ENCODE measurements at regions not wholly inside any gene's neighbourhood (a gene's known extent, or its start where the extent isn't known, plus 50 kb on each side); places are given as distances from the start of the nearest gene placed in this dataset.

GRCh38 chr3:74752290-74752689, 137.8 kb upstream of the CNTN3 start:
- ATAC-seq (no peak), DNase-seq (no peak)
- peaks cover 12% of the 10 kb centered on the region for H3K9me3 Mint-ChIP-seq (ENCODE audit: insufficient read depth)
- POLR2A ChIA-PET = no interaction called here
- CTCF ChIA-PET = no interaction called here
- no peaks in the 10 kb centered on the region for H3K27me3 Mint-ChIP-seq (ENCODE audit: low read depth)
- H3K36me3 Mint-ChIP-seq (ENCODE audit: low read depth) = no peaks in the 10 kb centered on the region
- H3K4me3 Mint-ChIP-seq = no peak overlapping the region
- H3K4me1 Mint-ChIP-seq (ENCODE audit: low read depth) = no peaks in the 10 kb centered on the region
- no peak overlapping the region for H3K27ac Mint-ChIP-seq

- ChIA-PET CTCF (no interaction called here), POLR2A (no interaction called here)
- ATAC-seq = no peak
- Mint-ChIP-seq H3K27ac (no peak overlapping the region), H3K4me1 (ENCODE audit: low read depth) (no peaks in the 10 kb centered on the region), H3K27me3 (ENCODE audit: low read depth) (no peaks in the 10 kb centered on the region), H3K36me3 (ENCODE audit: low read depth) (no peaks in the 10 kb centered on the region), H3K4me3 (no peak overlapping the region), H3K9me3 (ENCODE audit: insufficient read depth) (peaks cover 12% of the 10 kb centered on the region)
- DNase-seq = no peak
Measured at GRCh38 chr3:74751775-74752174, 137.3 kb upstream of the CNTN3 start.

- H3K36me3 Mint-ChIP-seq (ENCODE audit: low read depth) = no peaks in the 10 kb centered on the region
- ChIA-PET CTCF (no interaction called here), POLR2A (no interaction called here)
- no peaks in the 10 kb centered on the region for H3K27me3 Mint-ChIP-seq (ENCODE audit: low read depth)
- H3K4me1 Mint-ChIP-seq (ENCODE audit: low read depth) = no peaks in the 10 kb centered on the region
- no peak for ATAC-seq
- no peak overlapping the region for H3K4me3 Mint-ChIP-seq
- no peak overlapping the region for H3K27ac Mint-ChIP-seq
- peaks cover 14% of the 10 kb centered on the region for H3K9me3 Mint-ChIP-seq (ENCODE audit: insufficient read depth)
- DNase-seq = no peak
Measured at GRCh38 chr3:74750901-74751300, 136.4 kb upstream of the CNTN3 start.

GRCh38 chr3:74739242-74739641, 124.8 kb upstream of the CNTN3 start:
- Mint-ChIP-seq H3K27ac (no peak overlapping the region), H3K4me1 (ENCODE audit: low read depth) (no peaks in the 10 kb centered on the region), H3K4me3 (no peak overlapping the region), H3K36me3 (ENCODE audit: low read depth) (no peaks in the 10 kb centered on the region), H3K27me3 (ENCODE audit: low read depth) (no peaks in the 10 kb centered on the region), H3K9me3 (ENCODE audit: insufficient read depth) (peaks cover 11% of the 10 kb centered on the region)
- POLR2A ChIA-PET = no interaction called here
- DNase-seq (no peak), ATAC-seq (no peak)
- CTCF ChIA-PET = no interaction called here

- Mint-ChIP-seq H3K27me3 (ENCODE audit: low read depth) (no peaks in the 10 kb centered on the region), H3K9me3 (ENCODE audit: insufficient read depth) (peaks cover 6% of the 10 kb centered on the region), H3K4me3 (no peak overlapping the region), H3K4me1 (ENCODE audit: low read depth) (no peaks in the 10 kb centered on the region), H3K27ac (no peak overlapping the region), H3K36me3 (ENCODE audit: low read depth) (no peaks in the 10 kb centered on the region)
- CTCF ChIA-PET = no interaction called here
- DNase-seq (no peak), ATAC-seq (no peak)
- POLR2A ChIA-PET = no interaction called here
Measured at GRCh38 chr3:74722211-74722610, 107.8 kb upstream of the CNTN3 start.

GRCh38 chr3:74713977-74714376, 99.5 kb upstream of the CNTN3 start:
- ATAC-seq = no peak
- no peaks in the 10 kb centered on the region for H3K4me1 Mint-ChIP-seq (ENCODE audit: low read depth)
- no peak for DNase-seq
- H3K27me3 Mint-ChIP-seq (ENCODE audit: low read depth) = no peaks in the 10 kb centered on the region
- H3K36me3 Mint-ChIP-seq (ENCODE audit: low read depth) = no peaks in the 10 kb centered on the region
- peaks cover 10% of the 10 kb centered on the region for H3K9me3 Mint-ChIP-seq (ENCODE audit: insufficient read depth)
- no peak overlapping the region for H3K4me3 Mint-ChIP-seq
- CTCF ChIA-PET = no interaction called here
- POLR2A ChIA-PET = no interaction called here
- H3K27ac Mint-ChIP-seq = no peak overlapping the region

GRCh38 chr3:74711913-74712512, 97.6 kb upstream of the CNTN3 start:
- ChIA-PET CTCF (no interaction called here), POLR2A (no interaction called here)
- H3K9me3 Mint-ChIP-seq (ENCODE audit: insufficient read depth) = peaks cover 10% of the 10 kb centered on the region
- DNase-seq = no peak
- H3K27ac Mint-ChIP-seq = no peak overlapping the region
- no peaks in the 10 kb centered on the region for H3K4me1 Mint-ChIP-seq (ENCODE audit: low read depth)
- no peaks in the 10 kb centered on the region for H3K36me3 Mint-ChIP-seq (ENCODE audit: low read depth)
- H3K4me3 Mint-ChIP-seq = no peak overlapping the region
- ATAC-seq = no peak
- H3K27me3 Mint-ChIP-seq (ENCODE audit: low read depth) = no peaks in the 10 kb centered on the region

GRCh38 chr3:74709951-74710350, 95.5 kb upstream of the CNTN3 start:
- Mint-ChIP-seq H3K4me3 (no peak overlapping the region), H3K27ac (no peak overlapping the region), H3K27me3 (ENCODE audit: low read depth) (no peaks in the 10 kb centered on the region), H3K36me3 (ENCODE audit: low read depth) (no peaks in the 10 kb centered on the region), H3K9me3 (ENCODE audit: insufficient read depth) (peaks cover 10% of the 10 kb centered on the region), H3K4me1 (ENCODE audit: low read depth) (no peaks in the 10 kb centered on the region)
- ATAC-seq = no peak
- ChIA-PET POLR2A (no interaction called here), CTCF (no interaction called here)
- DNase-seq = no peak

- Mint-ChIP-seq H3K4me1 (ENCODE audit: low read depth) (no peaks in the 10 kb centered on the region), H3K27me3 (ENCODE audit: low read depth) (no peaks in the 10 kb centered on the region), H3K9me3 (ENCODE audit: insufficient read depth) (no peaks in the 10 kb centered on the region), H3K27ac (no peak overlapping the region), H3K36me3 (ENCODE audit: low read depth) (no peaks in the 10 kb centered on the region), H3K4me3 (no peak overlapping the region)
- POLR2A ChIA-PET = no interaction called here
- DNase-seq (no peak), ATAC-seq (no peak)
- CTCF ChIA-PET = no interaction called here
Measured at GRCh38 chr3:74693696-74694393, 79.4 kb upstream of the CNTN3 start.

- no peaks in the 10 kb centered on the region for H3K9me3 Mint-ChIP-seq (ENCODE audit: insufficient read depth)
- POLR2A ChIA-PET = no interaction called here
- no peaks in the 10 kb centered on the region for H3K4me1 Mint-ChIP-seq (ENCODE audit: low read depth)
Measured at GRCh38 chr3:74693251-74693650, 78.8 kb upstream of the CNTN3 start.

GRCh38 chr3:74691946-74692345, 77.5 kb upstream of the CNTN3 start:
- no peaks in the 10 kb centered on the region for H3K27me3 Mint-ChIP-seq (ENCODE audit: low read depth)
- no peaks in the 10 kb centered on the region for H3K36me3 Mint-ChIP-seq (ENCODE audit: low read depth)
- CTCF ChIA-PET = no interaction called here
- no peak overlapping the region for H3K27ac Mint-ChIP-seq
- peaks cover 6% of the 10 kb centered on the region for H3K9me3 Mint-ChIP-seq (ENCODE audit: insufficient read depth)
- no peak overlapping the region for H3K4me3 Mint-ChIP-seq
- ATAC-seq (no peak), DNase-seq (no peak)
- H3K4me1 Mint-ChIP-seq (ENCODE audit: low read depth) = no peaks in the 10 kb centered on the region
- POLR2A ChIA-PET = no interaction called here

More at GRCh38 chr3:74693251-74693650, 78.8 kb upstream of the CNTN3 start:
- Mint-ChIP-seq H3K27ac (no peak overlapping the region), H3K27me3 (ENCODE audit: low read depth) (no peaks in the 10 kb centered on the region), H3K4me3 (no peak overlapping the region), H3K36me3 (ENCODE audit: low read depth) (no peaks in the 10 kb centered on the region)
- DNase-seq = no peak
- no peak for ATAC-seq
- CTCF ChIA-PET = no interaction called here

- Mint-ChIP-seq H3K9me3 (ENCODE audit: insufficient read depth) (peaks cover 12% of the 10 kb centered on the region), H3K27ac (no peak overlapping the region), H3K4me3 (no peak overlapping the region), H3K36me3 (ENCODE audit: low read depth) (no peaks in the 10 kb centered on the region), H3K27me3 (ENCODE audit: low read depth) (no peaks in the 10 kb centered on the region), H3K4me1 (ENCODE audit: low read depth) (no peaks in the 10 kb centered on the region)
- ChIA-PET POLR2A (no interaction called here), CTCF (no interaction called here)
- DNase-seq = no peak
- no peak for ATAC-seq
Measured at GRCh38 chr3:74673326-74673725, 58.9 kb upstream of the CNTN3 start.

- H3K27me3 Mint-ChIP-seq (ENCODE audit: low read depth) = no peaks in the 10 kb centered on the region
- no peaks in the 10 kb centered on the region for H3K36me3 Mint-ChIP-seq (ENCODE audit: low read depth)
- DNase-seq (no peak), ATAC-seq (no peak)
- H3K4me3 Mint-ChIP-seq = no peak overlapping the region
- no peaks in the 10 kb centered on the region for H3K4me1 Mint-ChIP-seq (ENCODE audit: low read depth)
- POLR2A ChIA-PET = no interaction called here
- H3K27ac Mint-ChIP-seq = no peak overlapping the region
- H3K9me3 Mint-ChIP-seq (ENCODE audit: insufficient read depth) = peaks cover 13% of the 10 kb centered on the region
- CTCF ChIA-PET = no interaction called here
Measured at GRCh38 chr3:74664606-74665005, 50.1 kb upstream of the CNTN3 start.

All from activated CD8-positive, alpha-beta T cell treated with anti-CD3 and anti-CD28 coated beads, Interleukin-2, amount 10 ng/mL, durations not matched to agents 7 days and 5 days (primary cell).